Erythroblast (primary cell): ENCODE measurements at regions not wholly inside any gene's neighbourhood (a gene's known extent, or its start where the extent isn't known, plus 50 kb on each side); places are given as distances from the start of the nearest gene placed in this dataset.

Experiments used
- GATA1 ChIP-seq: IDR thresholded peaks from 2 replicates; pipeline ENCODE4 v1.6.1; 2011; ENCODE audit warnings: low read depth, mild to moderate bottlenecking, control low read depth, low read length, moderate library complexity
- POLR2A ChIP-seq: IDR thresholded peaks from 2 replicates; pipeline ENCODE4 v1.6.1; 2011; ENCODE audit warnings: mild to moderate bottlenecking, low read length

GRCh38 chr10:55215699-55216098 lies 414.7 kb upstream of the PCDH15 start:
- no peak for TF ChIP-seq POLR2A
- no peak for TF ChIP-seq GATA1
